Spleen (tissue), 11 donors: ENCODE measurements at regions not wholly inside any gene's neighbourhood (a gene's known extent, or its start where the extent isn't known, plus 50 kb on each side); places are given as distances from the start of the nearest gene placed in this dataset.

Source experiments
- DNase-seq: peaks from one replicate; pipeline ENCODE4 v3.0.0-alpha.2; 2020
- H3K27ac ChIP-seq, 8 donors: fragments of 200-600 bp; sonication (generic) in 7 of 8; 1 replicate in 4 of 8; 2 replicates in 4 of 8; pipeline versions ENCODE4 v1.5.0 to v1.8.0; 2016 to 2021; ENCODE audit warnings: inconsistent platforms in 4 of 8, mild to moderate bottlenecking in 4 of 8, moderate library complexity in 1 of 8
- H3K27me3 ChIP-seq, 7 donors: fragments of 200-600 bp; sonication (generic) in 6 of 7; replicated peaks in 1 of 7; 1 replicate in 4 of 7; 2 replicates in 3 of 7; pipeline versions ENCODE4 v1.5.0 to v1.8.0; 2016 to 2021; ENCODE audit warnings: inconsistent platforms in 3 of 7, mild to moderate bottlenecking in 1 of 7
- H3K36me3 ChIP-seq, 6 donors: fragments of 200-600 bp; sonication (generic) in 5 of 6; 1 replicate in 4 of 6; 2 replicates in 2 of 6; pipeline versions ENCODE4 v1.5.0 to v1.8.0; 2016 to 2021; ENCODE audit warnings: inconsistent platforms in 2 of 6
- H3K4me1 ChIP-seq, 6 donors: fragments of 200-600 bp; sonication (generic) in 5 of 6; 1 replicate in 3 of 6; 2 replicates in 3 of 6; pipeline versions ENCODE4 v1.5.0 to v1.8.0; 2016 to 2021; ENCODE audit warnings: inconsistent platforms in 3 of 6
- H3K4me3 ChIP-seq, 8 donors: fragments of 200-600 bp; sonication (generic) in 7 of 8; 1 replicate in 4 of 8; 2 replicates in 4 of 8; pipeline versions ENCODE4 v1.5.0 to v1.8.0; 2016 to 2021; ENCODE audit warnings: inconsistent platforms in 4 of 8, mild to moderate bottlenecking in 4 of 8, moderate library complexity in 2 of 8
- H3K9me3 ChIP-seq, 8 donors: fragments of 200-600 bp; sonication (generic) in 7 of 8; 1 replicate in 4 of 8; 2 replicates in 4 of 8; pipeline versions ENCODE4 v1.5.0 to v1.8.0; 2016 to 2021; ENCODE audit warnings: inconsistent platforms in 4 of 8
- CTCF ChIP-seq, 11 experiments: fragments of 200-600 bp in 7 of 11; fragments of 450-650 bp in 4 of 11; sonication (generic) in 4 of 11; IDR thresholded peaks in 8 of 11; conservative IDR thresholded peaks in 3 of 11; 1 replicate in 7 of 11; 2 replicates in 4 of 11; pipeline versions ENCODE4 v1.4.0 to v1.8.0; 2016 to 2021; ENCODE audit warnings: antibody characterized with exemption in 11 of 11, inconsistent platforms in 4 of 11, mild to moderate bottlenecking in 1 of 11
- POLR2A ChIP-seq, 3 donors: fragments of 450-650 bp; IDR thresholded peaks; one replicate each; pipeline ENCODE4 v1.5.1; 2017; ENCODE audit warnings: antibody characterized with exemption in 3 of 3, mild to moderate bottlenecking in 1 of 3
- POLR2AphosphoS5 ChIP-seq, 3 donors: sonication (generic); formaldehyde crosslinking; IDR thresholded peaks; one replicate each; pipeline ENCODE4 v1.5.1; 2017; ENCODE audit warnings: antibody characterized with exemption in 3 of 3
- WGBS, 5 donors: extraction: QIAGEN DNeasy Blood & Tissue Kit in 3 of 5; methylation state at CpG; one replicate each; pipeline versions ENCODE4 v1.1.5 to v1.1.7; 2013 to 2018; 5-methylcytosine and 5-hydroxymethylcytosine counted together
- intact Hi-C: fragments of 100-400 bp; cut with DNase I; formaldehyde crosslinking; loops from one replicate; pipeline ENCODE4 v1.15.0; 2023; ENCODE audit warnings: low total_unique reads
- donor health status: healthy with polysubstance abuse.
- donor health status: DM: no; HTN: no; CAD: no; lungs with moderate emphysema.
- donor health status: DM: no; HTN: no; CAD: no.
- donor health status: Bipolar disorder and iron deficiency.
- donor health status: healthy.
- donor health status: DM: no; HTN: no; CAD: no.
- donor health status: DM: yes; HTN: yes; CAD: no.

- H3K4me1 ChIP-seq: no peaks in the 10 kb centered on the region
- no peak overlapping the region for H3K4me3 ChIP-seq
- no peak for TF ChIP-seq POLR2A (IDR thresholded peaks at IDR 0.05)
- TF ChIP-seq POLR2AphosphoS5 (IDR thresholded peaks at IDR 0.05): no peak
- DNase-seq: no peak
- no peaks in the 10 kb centered on the region for H3K9me3 ChIP-seq
- H3K36me3 ChIP-seq: no peaks in the 10 kb centered on the region
- intact Hi-C loops: no loop called here
- 66 to 86% (median 76%) methylated on average over 1 of the region's 1 CpG for WGBS, 5 donors
- no peaks in the 10 kb centered on the region for H3K27me3 ChIP-seq
- H3K27ac ChIP-seq: no peak overlapping the region
Measured at GRCh38 chr6:140670021-140670420, 1295.6 kb upstream of the CITED2 start.

- TF ChIP-seq POLR2AphosphoS5 (IDR thresholded peaks at IDR 0.05) (no peak), POLR2A (IDR thresholded peaks at IDR 0.05) (no peak), CTCF (IDR thresholded peaks at IDR 0.05 in 8 of 11, conservative IDR thresholded peaks at IDR 0.05 in 3 of 11) (no peak)
- 73 to 91% (median 82%) methylated on average over 3 of the region's 3 CpGs for WGBS, 5 donors
- H3K36me3 ChIP-seq: no peaks in the 10 kb centered on the region
- H3K9me3 ChIP-seq: no peaks in the 10 kb centered on the region
- H3K27me3 ChIP-seq: no peaks in the 10 kb centered on the region
- DNase-seq: no peak
- H3K27ac ChIP-seq: no peak overlapping the region
- H3K4me3 ChIP-seq: no peak overlapping the region
- intact Hi-C loops: no loop called here
- no peaks in the 10 kb centered on the region for H3K4me1 ChIP-seq
Measured at GRCh38 chr6:140669321-140669720, 1294.9 kb upstream of the CITED2 start.

GRCh38 chr6:140663772-140664171, 1289.3 kb upstream of the CITED2 start:
- TF ChIP-seq POLR2AphosphoS5 (IDR thresholded peaks at IDR 0.05) (no peak), POLR2A (IDR thresholded peaks at IDR 0.05) (no peak), CTCF (IDR thresholded peaks at IDR 0.05 in 8 of 11, conservative IDR thresholded peaks at IDR 0.05 in 3 of 11) (no peak)
- no peaks in the 10 kb centered on the region for H3K4me1 ChIP-seq
- no peak for DNase-seq
- intact Hi-C loops: no loop called here
- H3K4me3 ChIP-seq: no peak overlapping the region
- H3K27ac ChIP-seq: no peak overlapping the region
- no peaks in the 10 kb centered on the region for H3K36me3 ChIP-seq
- no peaks in the 10 kb centered on the region for H3K9me3 ChIP-seq
- H3K27me3 ChIP-seq: no peaks in the 10 kb centered on the region
- 88 to 97% (median 92%) methylated on average over 2 of the region's 2 CpGs for WGBS, 5 donors

GRCh38 chr6:140663094-140663493, 1288.6 kb upstream of the CITED2 start:
- intact Hi-C loops: no loop called here
- 88 to 94% (median 89%) methylated on average over 2 of the region's 2 CpGs for WGBS, 5 donors
- Histone ChIP-seq H3K4me1 (no peaks in the 10 kb centered on the region), H3K9me3 (no peaks in the 10 kb centered on the region), H3K27me3 (no peaks in the 10 kb centered on the region), H3K27ac (no peak overlapping the region), H3K4me3 (no peak overlapping the region), H3K36me3 (no peaks in the 10 kb centered on the region)
- no peak for DNase-seq
- TF ChIP-seq CTCF (IDR thresholded peaks at IDR 0.05 in 8 of 11, conservative IDR thresholded peaks at IDR 0.05 in 3 of 11) (no peak), POLR2A (IDR thresholded peaks at IDR 0.05) (no peak), POLR2AphosphoS5 (IDR thresholded peaks at IDR 0.05) (no peak)

GRCh38 chr6:140661691-140662090, 1287.2 kb upstream of the CITED2 start:
- WGBS, 5 donors: 76 to 88% (median 82%) methylated on average over 3 of the region's 3 CpGs
- intact Hi-C loops: no loop called here
- TF ChIP-seq CTCF (IDR thresholded peaks at IDR 0.05 in 8 of 11, conservative IDR thresholded peaks at IDR 0.05 in 3 of 11) (no peak), POLR2A (IDR thresholded peaks at IDR 0.05) (no peak), POLR2AphosphoS5 (IDR thresholded peaks at IDR 0.05) (no peak)

More at GRCh38 chr6:140661691-140662090, 1287.2 kb upstream of the CITED2 start:
- H3K4me3 ChIP-seq: no peak overlapping the region
- H3K9me3 ChIP-seq: no peaks in the 10 kb centered on the region
- no peaks in the 10 kb centered on the region for H3K4me1 ChIP-seq
- no peaks in the 10 kb centered on the region for H3K36me3 ChIP-seq
- H3K27ac ChIP-seq: no peak overlapping the region
- no peak for DNase-seq
- no peaks in the 10 kb centered on the region for H3K27me3 ChIP-seq
